ENCODE measurements at regions not wholly inside any gene's neighbourhood (a gene's known extent, or its start where the extent isn't known, plus 50 kb on each side); places are given as distances from the start of the nearest gene placed in this dataset.
A peak's percentile ranks its signal among the peaks of the same experiment; 100 is the strongest.

DNA sequence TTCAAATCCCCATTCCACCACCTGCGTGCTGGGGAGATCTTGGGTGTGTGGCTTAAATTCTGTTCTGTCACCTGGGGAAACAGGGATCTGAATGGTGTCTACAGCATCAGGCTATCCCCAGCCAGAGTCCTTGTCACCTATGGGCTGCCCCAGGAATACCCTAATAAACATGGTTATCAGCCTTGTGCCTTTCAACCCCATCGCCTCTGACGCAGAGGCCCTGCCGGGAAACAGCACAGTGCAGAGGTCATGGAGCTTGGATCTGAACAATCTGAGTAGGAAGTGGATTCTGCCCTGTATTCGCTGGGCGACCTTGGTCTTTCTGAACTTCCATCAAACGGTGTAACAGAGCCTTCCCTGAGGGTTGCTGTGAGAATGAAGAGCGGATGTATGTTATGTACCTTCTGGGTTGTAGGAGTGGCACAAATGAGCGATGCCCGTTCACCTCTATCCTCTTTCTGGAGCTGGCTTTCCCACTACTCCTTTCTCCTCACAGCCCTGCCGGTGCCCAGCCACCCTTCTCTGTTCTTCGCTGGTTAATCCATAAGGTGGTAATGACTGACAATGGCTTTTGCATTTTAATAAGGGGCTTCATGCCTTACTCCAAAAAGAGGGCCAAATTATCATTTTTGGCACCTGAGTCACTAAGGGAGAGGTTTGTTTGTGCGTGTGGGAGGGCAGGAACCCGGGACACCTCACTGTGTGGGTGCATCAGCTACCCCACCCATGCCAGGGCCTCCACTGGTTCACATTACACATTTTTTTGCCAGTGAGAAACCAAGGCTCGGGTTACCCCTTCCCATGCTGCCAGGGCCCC is 256.5 kb downstream of the MYCN start:
- Histone ChIP-seq H3K36me3 (ENCODE audit: control insufficient read depth in 4 of 4, insufficient read depth in 3 of 4, low read depth in 1 of 4, low read length in 3 of 4) (no peaks in the 10 kb centered on the region), H3K9ac (ENCODE audit: low read depth in 1 of 2, low read length in 2 of 2) (no peak overlapping the region), H3K9me3 (ENCODE audit: control insufficient read depth in 4 of 4, low read length in 3 of 4) (no peaks in the 10 kb centered on the region), H3K4me3 (ENCODE audit: low read depth in 1 of 3, low read length in 3 of 3) (no peak overlapping the region), H3K4me1 (ENCODE audit: control insufficient read depth in 4 of 4, insufficient read depth in 4 of 4, low read length in 3 of 4) (no peaks in the 10 kb centered on the region), H3K27me3 (ENCODE audit: control insufficient read depth in 4 of 4, insufficient read depth in 4 of 4, low read length in 3 of 4) (no peaks in the 10 kb centered on the region), H3K27ac (ENCODE audit: low read depth in 1 of 2, low read length in 2 of 2) (no peak overlapping the region)
- 75% methylated on average over 15 of the region's 15 CpGs for WGBS
- TF ChIP-seq HNF4A (conservative IDR thresholded peaks at IDR 0.05) (peak; percentile 10 to 52), SP1 (IDR thresholded peaks at IDR 0.05) (peak; percentile 20), RXRA (IDR thresholded peaks at IDR 0.05) (peak in 1 of 2 donors; percentile 31)
- TF ChIP-seq, protein P1, sequence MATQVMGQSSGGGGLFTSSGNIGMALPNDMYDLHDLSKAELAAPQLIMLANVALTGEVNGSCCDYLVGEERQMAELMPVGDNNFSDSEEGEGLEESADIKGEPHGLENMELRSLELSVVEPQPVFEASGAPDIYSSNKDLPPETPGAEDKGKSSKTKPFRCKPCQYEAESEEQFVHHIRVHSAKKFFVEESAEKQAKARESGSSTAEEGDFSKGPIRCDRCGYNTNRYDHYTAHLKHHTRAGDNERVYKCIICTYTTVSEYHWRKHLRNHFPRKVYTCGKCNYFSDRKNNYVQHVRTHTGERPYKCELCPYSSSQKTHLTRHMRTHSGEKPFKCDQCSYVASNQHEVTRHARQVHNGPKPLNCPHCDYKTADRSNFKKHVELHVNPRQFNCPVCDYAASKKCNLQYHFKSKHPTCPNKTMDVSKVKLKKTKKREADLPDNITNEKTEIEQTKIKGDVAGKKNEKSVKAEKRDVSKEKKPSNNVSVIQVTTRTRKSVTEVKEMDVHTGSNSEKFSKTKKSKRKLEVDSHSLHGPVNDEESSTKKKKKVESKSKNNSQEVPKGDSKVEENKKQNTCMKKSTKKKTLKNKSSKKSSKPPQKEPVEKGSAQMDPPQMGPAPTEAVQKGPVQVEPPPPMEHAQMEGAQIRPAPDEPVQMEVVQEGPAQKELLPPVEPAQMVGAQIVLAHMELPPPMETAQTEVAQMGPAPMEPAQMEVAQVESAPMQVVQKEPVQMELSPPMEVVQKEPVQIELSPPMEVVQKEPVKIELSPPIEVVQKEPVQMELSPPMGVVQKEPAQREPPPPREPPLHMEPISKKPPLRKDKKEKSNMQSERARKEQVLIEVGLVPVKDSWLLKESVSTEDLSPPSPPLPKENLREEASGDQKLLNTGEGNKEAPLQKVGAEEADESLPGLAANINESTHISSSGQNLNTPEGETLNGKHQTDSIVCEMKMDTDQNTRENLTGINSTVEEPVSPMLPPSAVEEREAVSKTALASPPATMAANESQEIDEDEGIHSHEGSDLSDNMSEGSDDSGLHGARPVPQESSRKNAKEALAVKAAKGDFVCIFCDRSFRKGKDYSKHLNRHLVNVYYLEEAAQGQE (IDR thresholded peaks at IDR 0.05) = no peak
- TF ChIP-seq, protein P2, sequence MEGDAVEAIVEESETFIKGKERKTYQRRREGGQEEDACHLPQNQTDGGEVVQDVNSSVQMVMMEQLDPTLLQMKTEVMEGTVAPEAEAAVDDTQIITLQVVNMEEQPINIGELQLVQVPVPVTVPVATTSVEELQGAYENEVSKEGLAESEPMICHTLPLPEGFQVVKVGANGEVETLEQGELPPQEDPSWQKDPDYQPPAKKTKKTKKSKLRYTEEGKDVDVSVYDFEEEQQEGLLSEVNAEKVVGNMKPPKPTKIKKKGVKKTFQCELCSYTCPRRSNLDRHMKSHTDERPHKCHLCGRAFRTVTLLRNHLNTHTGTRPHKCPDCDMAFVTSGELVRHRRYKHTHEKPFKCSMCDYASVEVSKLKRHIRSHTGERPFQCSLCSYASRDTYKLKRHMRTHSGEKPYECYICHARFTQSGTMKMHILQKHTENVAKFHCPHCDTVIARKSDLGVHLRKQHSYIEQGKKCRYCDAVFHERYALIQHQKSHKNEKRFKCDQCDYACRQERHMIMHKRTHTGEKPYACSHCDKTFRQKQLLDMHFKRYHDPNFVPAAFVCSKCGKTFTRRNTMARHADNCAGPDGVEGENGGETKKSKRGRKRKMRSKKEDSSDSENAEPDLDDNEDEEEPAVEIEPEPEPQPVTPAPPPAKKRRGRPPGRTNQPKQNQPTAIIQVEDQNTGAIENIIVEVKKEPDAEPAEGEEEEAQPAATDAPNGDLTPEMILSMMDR (IDR thresholded peaks at IDR 0.05; ENCODE audit: low read depth, low read length, missing input control) = no peak
- no peak for DNase-seq (ENCODE audit: low spot score)

DNA sequence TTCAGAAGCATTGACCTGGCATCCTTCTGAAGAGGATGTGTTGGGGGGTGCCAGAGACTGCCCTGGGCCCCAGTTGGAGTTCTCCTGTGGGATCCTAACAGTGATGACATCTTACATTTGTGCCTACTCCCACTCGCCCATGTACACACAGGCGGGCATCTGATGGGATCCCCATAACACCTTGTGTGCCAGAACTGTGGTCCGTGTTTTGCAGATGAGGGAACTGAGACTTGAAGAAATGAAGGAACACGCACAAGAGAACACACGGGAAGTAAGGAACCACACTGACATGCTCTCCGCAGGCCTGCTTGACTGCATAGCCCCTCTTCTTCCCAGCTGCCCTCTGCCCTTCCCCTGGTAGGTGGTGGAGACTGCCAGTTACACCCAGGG is 255.3 kb downstream of the MYCN start:
- H3K9me3 ChIP-seq (ENCODE audit: control insufficient read depth in 4 of 4, low read length in 3 of 4) = no peaks in the 10 kb centered on the region
- TF ChIP-seq, protein P3, sequence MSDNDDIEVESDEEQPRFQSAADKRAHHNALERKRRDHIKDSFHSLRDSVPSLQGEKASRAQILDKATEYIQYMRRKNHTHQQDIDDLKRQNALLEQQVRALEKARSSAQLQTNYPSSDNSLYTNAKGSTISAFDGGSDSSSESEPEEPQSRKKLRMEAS (IDR thresholded peaks at IDR 0.05) = no peak
- TF ChIP-seq FOXA2 (IDR thresholded peaks at IDR 0.05) = no peak
- TF ChIP-seq EGR1 (IDR thresholded peaks at IDR 0.05; ENCODE audit: low read depth in 2 of 2) = no peak
- TF ChIP-seq, protein P4, sequence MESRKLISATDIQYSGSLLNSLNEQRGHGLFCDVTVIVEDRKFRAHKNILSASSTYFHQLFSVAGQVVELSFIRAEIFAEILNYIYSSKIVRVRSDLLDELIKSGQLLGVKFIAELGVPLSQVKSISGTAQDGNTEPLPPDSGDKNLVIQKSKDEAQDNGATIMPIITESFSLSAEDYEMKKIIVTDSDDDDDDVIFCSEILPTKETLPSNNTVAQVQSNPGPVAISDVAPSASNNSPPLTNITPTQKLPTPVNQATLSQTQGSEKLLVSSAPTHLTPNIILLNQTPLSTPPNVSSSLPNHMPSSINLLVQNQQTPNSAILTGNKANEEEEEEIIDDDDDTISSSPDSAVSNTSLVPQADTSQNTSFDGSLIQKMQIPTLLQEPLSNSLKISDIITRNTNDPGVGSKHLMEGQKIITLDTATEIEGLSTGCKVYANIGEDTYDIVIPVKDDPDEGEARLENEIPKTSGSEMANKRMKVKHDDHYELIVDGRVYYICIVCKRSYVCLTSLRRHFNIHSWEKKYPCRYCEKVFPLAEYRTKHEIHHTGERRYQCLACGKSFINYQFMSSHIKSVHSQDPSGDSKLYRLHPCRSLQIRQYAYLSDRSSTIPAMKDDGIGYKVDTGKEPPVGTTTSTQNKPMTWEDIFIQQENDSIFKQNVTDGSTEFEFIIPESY (IDR thresholded peaks at IDR 0.05) = no peak
- no peak for TF ChIP-seq JUND (IDR thresholded peaks at IDR 0.05)
- TF ChIP-seq, protein P2 (IDR thresholded peaks at IDR 0.05; ENCODE audit: low read depth, low read length, missing input control) = no peak
- no peak for TF ChIP-seq SP1 (IDR thresholded peaks at IDR 0.05)
- TF ChIP-seq FOXA1 (IDR thresholded peaks at IDR 0.05) = no peak
- no peak for TF ChIP-seq NR2F2 (IDR thresholded peaks at IDR 0.05)
- no peak for TF ChIP-seq RXRA (IDR thresholded peaks at IDR 0.05)
- TF ChIP-seq HNF4A (conservative IDR thresholded peaks at IDR 0.05) = no peak
- H3K4me1 ChIP-seq (ENCODE audit: control insufficient read depth in 4 of 4, insufficient read depth in 4 of 4, low read length in 3 of 4) = no peaks in the 10 kb centered on the region
- no peak overlapping the region for H3K9ac ChIP-seq (ENCODE audit: low read depth in 1 of 2, low read length in 2 of 2)
- no peak overlapping the region for H3K4me3 ChIP-seq (ENCODE audit: low read depth in 1 of 3, low read length in 3 of 3)
- H3K27me3 ChIP-seq (ENCODE audit: control insufficient read depth in 4 of 4, insufficient read depth in 4 of 4, low read length in 3 of 4) = no peaks in the 10 kb centered on the region
- H3K36me3 ChIP-seq (ENCODE audit: control insufficient read depth in 4 of 4, insufficient read depth in 3 of 4, low read depth in 1 of 4, low read length in 3 of 4) = no peaks in the 10 kb centered on the region
- DNase-seq (ENCODE audit: low spot score) = no peak
- H3K27ac ChIP-seq (ENCODE audit: low read depth in 1 of 2, low read length in 2 of 2) = no peak overlapping the region
- WGBS = 97% methylated on average over 6 of the region's 6 CpGs
